B cell (primary cell): ENCODE measurements at regions not wholly inside any gene's neighbourhood (a gene's known extent, or its start where the extent isn't known, plus 50 kb on each side); places are given as distances from the start of the nearest gene placed in this dataset.

ENCODE experiments used
- CTCF ChIP-seq: fragments of 200-600 bp; IDR thresholded peaks from one replicate; pipeline ENCODE4 v1.8.0; 2022; ENCODE audit warnings: antibody characterized with exemption, mild to moderate bottlenecking
- EZH2 ChIP-seq: IDR thresholded peaks from 2 replicates; pipeline ENCODE4 v1.6.1; 2012; ENCODE audit warnings: borderline replicate concordance, low read depth, mild to moderate bottlenecking, moderate library complexity, low read length; ENCODE audit not compliant: insufficient read depth, poor library complexity, severe bottlenecking

GRCh38 chr2:211170843-211171242 lies 614.4 kb downstream of the CPS1 start:
- TF ChIP-seq CTCF (no peak), EZH2 (no peak)
